ENCODE measurements at regions not wholly inside any gene's neighbourhood (a gene's known extent, or its start where the extent isn't known, plus 50 kb on each side); places are given as distances from the start of the nearest gene placed in this dataset.
A peak's percentile ranks its signal among the peaks of the same experiment; 100 is the strongest.

GRCh38 chr4:166585491-166585890 lies 648.8 kb downstream of the SPOCK3 start (continued):
- TF ChIP-seq, protein P1, sequence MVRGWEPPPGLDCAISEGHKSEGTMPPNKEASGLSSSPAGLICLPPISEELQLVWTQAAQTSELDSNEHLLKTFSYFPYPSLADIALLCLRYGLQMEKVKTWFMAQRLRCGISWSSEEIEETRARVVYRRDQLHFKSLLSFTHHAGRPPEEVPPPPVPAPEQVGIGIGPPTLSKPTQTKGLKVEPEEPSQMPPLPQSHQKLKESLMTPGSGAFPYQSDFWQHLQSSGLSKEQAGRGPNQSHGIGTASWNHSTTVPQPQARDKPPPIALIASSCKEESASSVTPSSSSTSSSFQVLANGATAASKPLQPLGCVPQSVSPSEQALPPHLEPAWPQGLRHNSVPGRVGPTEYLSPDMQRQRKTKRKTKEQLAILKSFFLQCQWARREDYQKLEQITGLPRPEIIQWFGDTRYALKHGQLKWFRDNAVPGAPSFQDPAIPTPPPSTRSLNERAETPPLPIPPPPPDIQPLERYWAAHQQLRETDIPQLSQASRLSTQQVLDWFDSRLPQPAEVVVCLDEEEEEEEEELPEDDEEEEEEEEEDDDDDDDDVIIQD (CRISPR knock-in tag; IDR thresholded peaks at IDR 0.05; ENCODE audit: low read depth): no peak
- TF ChIP-seq MYNN (CRISPR knock-in tag; IDR thresholded peaks at IDR 0.05; ENCODE audit: low read depth): no peak
- no peak for TF ChIP-seq YEATS2 (CRISPR knock-in tag; IDR thresholded peaks at IDR 0.05; ENCODE audit: borderline replicate concordance)
- TF ChIP-seq RFXAP (CRISPR knock-in tag; IDR thresholded peaks at IDR 0.05; ENCODE audit: borderline replicate concordance): no peak

DNA sequence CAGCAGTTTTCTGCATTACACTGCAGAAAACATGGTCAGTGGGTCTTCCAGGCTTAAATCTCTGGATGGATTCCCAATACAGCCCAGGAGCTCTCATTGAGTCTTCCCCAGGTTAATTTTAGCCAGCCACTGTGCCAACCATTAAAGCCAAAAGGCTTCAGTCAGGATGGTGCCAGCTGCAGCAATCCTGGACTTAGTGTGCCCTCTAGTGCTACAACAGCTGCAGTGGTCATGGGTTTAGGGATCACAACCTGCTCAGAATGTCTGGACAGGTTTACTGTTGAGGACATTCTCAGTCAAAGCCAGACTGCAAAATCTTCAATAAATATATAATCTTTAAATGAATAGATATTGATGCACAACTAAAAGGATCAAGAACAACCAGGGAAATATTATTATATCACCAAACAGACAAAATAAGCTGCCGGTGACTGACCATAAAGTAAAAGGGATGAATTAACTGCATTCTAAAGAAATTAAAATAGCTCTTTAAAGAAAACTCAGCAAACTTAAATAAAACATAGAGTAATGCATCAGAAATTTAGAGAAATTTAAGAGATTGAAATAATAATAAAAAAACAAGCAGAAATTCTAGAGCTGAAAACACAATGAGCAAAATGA lies 639.9 kb downstream of the SPOCK3 start:
- intact Hi-C loops (cut with micrococcal nuclease; ENCODE audit: unreplicated experiment): loop anchor here (1.0 to 10.0 kb wide), 3 partner anchors 92 to 340 kb away; no protein-coding TSS in a partner anchor
- Histone ChIP-seq H3K27me3 (ENCODE audit: control insufficient read depth in 1 of 2, insufficient read depth in 2 of 2, low read length in 2 of 2) (no peaks in the 10 kb centered on the region; a peak in 1 of 5 replicates), H3K9ac (ENCODE audit: insufficient read depth, low read depth, low read length) (no peak overlapping the region), H3K79me2 (ENCODE audit: insufficient read depth, low read length) (no peaks in the 10 kb centered on the region), H3K9me3 (ENCODE audit: low read length) (no peaks in the 10 kb centered on the region), H3K4me3 (replicated peaks in 1 of 3; ENCODE audit: insufficient read depth in 1 of 3, low read depth in 2 of 3, low read length in 3 of 3) (no peak overlapping the region), H4K20me1 (ENCODE audit: insufficient read depth, low read length) (no peaks in the 10 kb centered on the region), H3K27ac (ENCODE audit: extremely low read length, insufficient read depth, low read length) (no peak overlapping the region), H3K36me3 (replicated peaks in 1 of 2; ENCODE audit: control insufficient read depth in 1 of 2, insufficient read depth in 2 of 2, low read length in 2 of 2) (no peaks in the 10 kb centered on the region), H2AFZ (ENCODE audit: low read length) (no peak overlapping the region), H3K4me2 (ENCODE audit: low read depth, low read length) (no peak overlapping the region), H3K4me1 (ENCODE audit: insufficient read depth, low read length) (no peaks in the 10 kb centered on the region)
- WGBS (ENCODE audit: low lambda C conversion rate): 0% methylated on average over 1 of the region's 1 CpG
- in situ Hi-C loops (cut with HindIII; ENCODE audit: extremely low pct_ligation_motif_present, low pct_unique_long_range_greater_than_20kb): loop anchor here (5.0 to 25.0 kb wide), 2 partner anchors 257 to 427 kb away; no protein-coding TSS in a partner anchor
- ChIA-PET POLR2A (no interaction called here), CTCF (ENCODE audit: low intra/inter-chr PET ratio, low total read pairs) (interaction anchor here (1.2 to 1.7 kb wide), 4 partner anchors 93 to 1057 kb away, joined by 4 to 11 read pairs (median 6); no protein-coding TSS in a partner anchor)
- peak; percentile 44 for FAIRE-seq
- DNase-seq (ENCODE audit: low spot score): peak; percentile 29
- BruUV-seq (replicated peaks): no TSS peak
- peak; percentile 97 for ATAC-seq
- TF ChIP-seq JUN (CRISPR knock-in tag; IDR thresholded peaks at IDR 0.05) (no peak), ATF5 (CRISPR knock-in tag; IDR thresholded peaks at IDR 0.05; ENCODE audit: low read depth) (no peak), STAG1 (CRISPR knock-in tag; IDR thresholded peaks at IDR 0.05) (peak; percentile 88), ZNF331 (CRISPR knock-in tag; IDR thresholded peaks at IDR 0.05) (no peak), RELA (CRISPR knock-in tag; IDR thresholded peaks at IDR 0.05) (no peak), CTCF (CRISPR knock-in tag; IDR thresholded peaks at IDR 0.05) (peak; percentile 78), RAD21 (CRISPR knock-in tag; IDR thresholded peaks at IDR 0.05) (peak; percentile 34; the same call in 1 of the 2 replicates), SMC3 (IDR thresholded peaks at IDR 0.05; ENCODE audit: low read length) (peak; percentile 77), SCMH1 (CRISPR knock-in tag; IDR thresholded peaks at IDR 0.05; ENCODE audit: borderline replicate concordance) (no peak)
- TF ChIP-seq, protein P2, sequence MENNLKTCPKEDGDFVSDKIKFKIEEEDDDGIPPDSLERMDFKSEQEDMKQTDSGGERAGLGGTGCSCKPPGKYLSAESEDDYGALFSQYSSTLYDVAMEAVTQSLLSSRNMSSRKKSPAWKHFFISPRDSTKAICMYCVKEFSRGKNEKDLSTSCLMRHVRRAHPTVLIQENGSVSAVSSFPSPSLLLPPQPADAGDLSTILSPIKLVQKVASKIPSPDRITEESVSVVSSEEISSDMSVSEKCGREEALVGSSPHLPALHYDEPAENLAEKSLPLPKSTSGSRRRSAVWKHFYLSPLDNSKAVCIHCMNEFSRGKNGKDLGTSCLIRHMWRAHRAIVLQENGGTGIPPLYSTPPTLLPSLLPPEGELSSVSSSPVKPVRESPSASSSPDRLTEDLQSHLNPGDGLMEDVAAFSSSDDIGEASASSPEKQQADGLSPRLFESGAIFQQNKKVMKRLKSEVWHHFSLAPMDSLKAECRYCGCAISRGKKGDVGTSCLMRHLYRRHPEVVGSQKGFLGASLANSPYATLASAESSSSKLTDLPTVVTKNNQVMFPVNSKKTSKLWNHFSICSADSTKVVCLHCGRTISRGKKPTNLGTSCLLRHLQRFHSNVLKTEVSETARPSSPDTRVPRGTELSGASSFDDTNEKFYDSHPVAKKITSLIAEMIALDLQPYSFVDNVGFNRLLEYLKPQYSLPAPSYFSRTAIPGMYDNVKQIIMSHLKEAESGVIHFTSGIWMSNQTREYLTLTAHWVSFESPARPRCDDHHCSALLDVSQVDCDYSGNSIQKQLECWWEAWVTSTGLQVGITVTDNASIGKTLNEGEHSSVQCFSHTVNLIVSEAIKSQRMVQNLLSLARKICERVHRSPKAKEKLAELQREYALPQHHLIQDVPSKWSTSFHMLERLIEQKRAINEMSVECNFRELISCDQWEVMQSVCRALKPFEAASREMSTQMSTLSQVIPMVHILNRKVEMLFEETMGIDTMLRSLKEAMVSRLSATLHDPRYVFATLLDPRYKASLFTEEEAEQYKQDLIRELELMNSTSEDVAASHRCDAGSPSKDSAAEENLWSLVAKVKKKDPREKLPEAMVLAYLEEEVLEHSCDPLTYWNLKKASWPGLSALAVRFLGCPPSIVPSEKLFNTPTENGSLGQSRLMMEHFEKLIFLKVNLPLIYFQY (CRISPR knock-in tag; IDR thresholded peaks at IDR 0.05; ENCODE audit: borderline replicate concordance): no peak
